ENCODE measurements at regions not wholly inside any gene's neighbourhood (a gene's known extent, or its start where the extent isn't known, plus 50 kb on each side); places are given as distances from the start of the nearest gene placed in this dataset.

GRCh38 chr3:67882981-67883380 is 228.6 kb upstream of the SUCLG2 start:
- no peak for DNase-seq (ENCODE audit: low read depth, low spot score)

DNA sequence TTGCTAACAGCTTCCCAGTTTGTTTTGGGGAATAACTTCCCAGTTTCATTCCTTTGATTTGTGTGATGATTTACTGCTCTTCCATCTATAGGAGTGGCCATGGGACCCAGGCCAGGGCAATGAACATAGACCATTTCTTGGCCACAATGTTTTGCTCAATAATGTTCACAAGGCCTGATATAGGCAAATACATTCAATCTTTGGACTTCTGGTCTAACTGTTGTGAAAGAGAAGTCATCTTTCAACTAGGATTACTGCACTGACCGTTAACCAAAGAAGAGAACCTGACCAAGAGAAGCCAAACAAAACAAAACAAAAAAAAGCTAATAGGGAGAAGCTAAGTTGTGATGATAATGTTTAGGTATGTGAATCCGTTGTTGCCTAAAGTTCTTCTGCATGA is 221.8 kb upstream of the SUCLG2 start:
- DNase-seq (ENCODE audit: low read depth, low spot score), result no peak

GRCh38 chr3:67875858-67876257 is 221.4 kb upstream of the SUCLG2 start:
- DNase-seq (ENCODE audit: low read depth, low spot score), result no peak

DNA sequence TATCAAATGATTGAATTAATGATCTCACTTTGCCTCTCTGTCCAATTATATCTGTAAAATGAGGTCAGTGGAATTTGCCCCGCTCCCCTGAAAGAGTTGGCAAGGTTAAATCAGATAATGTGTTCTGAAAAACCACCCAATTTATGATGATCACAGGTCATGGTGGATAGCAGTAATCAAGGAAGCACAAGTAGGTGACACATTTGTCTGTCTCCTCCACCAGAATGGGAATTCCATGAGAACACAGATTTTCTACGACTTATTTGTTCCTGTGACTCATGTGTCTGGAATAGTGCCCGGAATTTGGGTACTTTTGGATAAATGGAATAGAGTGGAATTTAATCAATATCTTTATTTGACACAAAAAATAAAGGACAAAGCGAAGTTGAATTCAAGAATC is 220.9 kb upstream of the SUCLG2 start:
- DNase-seq (ENCODE audit: low read depth, low spot score), result no peak

DNA sequence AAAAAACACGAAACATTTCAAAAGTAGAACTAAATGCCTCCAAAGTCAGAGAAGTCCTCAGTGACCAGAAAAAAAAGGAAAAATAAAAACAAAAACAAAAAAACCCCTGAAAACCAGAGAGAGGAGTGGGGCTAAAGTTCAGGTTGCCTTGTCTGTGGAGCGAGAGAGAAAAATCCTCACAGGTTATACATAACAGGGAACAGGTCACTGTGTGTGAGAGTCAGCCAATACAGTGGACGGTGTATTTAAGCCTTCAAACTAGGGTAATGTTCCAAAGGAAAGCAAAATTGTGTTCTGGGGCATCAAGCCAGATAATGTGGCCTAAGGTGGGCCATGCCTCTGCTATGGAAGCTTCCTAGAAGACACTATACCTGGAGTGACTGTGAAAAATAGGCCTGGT is 216.1 kb upstream of the SUCLG2 start:
- no peak for DNase-seq (ENCODE audit: low read depth, low spot score)

DNA sequence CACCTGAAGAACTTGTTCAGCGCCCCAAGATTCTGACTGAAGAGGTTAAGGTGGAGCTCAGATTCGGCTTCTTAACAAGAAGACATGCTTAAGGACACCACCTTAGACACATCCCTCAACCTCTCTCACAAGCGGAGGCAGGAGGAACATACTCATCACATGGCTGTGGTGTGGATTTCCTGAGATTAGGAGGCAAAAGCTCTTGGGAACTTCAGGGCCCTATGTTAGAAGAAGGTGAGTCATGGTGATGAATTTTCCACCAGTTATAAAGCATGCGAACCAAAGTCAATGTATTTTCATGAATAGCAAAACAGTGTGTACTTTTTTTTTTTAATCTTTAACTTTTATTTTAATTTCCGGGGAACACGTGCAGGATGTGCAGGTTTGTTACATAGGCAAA is 212.2 kb upstream of the SUCLG2 start:
- DNase-seq (ENCODE audit: low read depth, low spot score), result no peak

GRCh38 chr3:67864587-67865183 is 210.3 kb upstream of the SUCLG2 start:
- DNase-seq (ENCODE audit: low read depth, low spot score), result no peak

- no peak for DNase-seq (ENCODE audit: low read depth, low spot score)
Measured at GRCh38 chr3:67863869-67864268, 209.5 kb upstream of the SUCLG2 start.

DNA sequence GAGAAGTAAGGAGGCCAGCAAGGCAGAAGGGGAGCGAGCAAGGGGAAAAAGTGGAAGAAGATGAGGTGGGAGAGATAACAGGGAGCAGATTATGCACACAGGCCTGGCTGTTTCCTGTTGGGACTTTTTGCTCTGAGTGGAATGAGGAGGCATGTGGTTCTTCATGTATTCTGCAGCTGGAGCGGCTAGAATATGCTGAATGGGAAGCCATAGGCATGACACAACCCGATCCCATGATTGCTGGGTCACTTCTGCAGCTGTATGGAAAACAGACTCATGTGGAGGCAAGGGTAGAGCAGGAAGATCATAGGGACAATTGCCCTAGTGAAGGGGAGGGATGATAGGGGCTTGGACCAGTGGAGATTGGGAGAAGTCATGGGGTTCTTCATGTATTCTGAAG is 206.0 kb upstream of the SUCLG2 start:
- no peak for DNase-seq (ENCODE audit: low read depth, low spot score)

GRCh38 chr3:67858492-67858891 is 204.1 kb upstream of the SUCLG2 start:
- no peak for DNase-seq (ENCODE audit: low read depth, low spot score)

DNA sequence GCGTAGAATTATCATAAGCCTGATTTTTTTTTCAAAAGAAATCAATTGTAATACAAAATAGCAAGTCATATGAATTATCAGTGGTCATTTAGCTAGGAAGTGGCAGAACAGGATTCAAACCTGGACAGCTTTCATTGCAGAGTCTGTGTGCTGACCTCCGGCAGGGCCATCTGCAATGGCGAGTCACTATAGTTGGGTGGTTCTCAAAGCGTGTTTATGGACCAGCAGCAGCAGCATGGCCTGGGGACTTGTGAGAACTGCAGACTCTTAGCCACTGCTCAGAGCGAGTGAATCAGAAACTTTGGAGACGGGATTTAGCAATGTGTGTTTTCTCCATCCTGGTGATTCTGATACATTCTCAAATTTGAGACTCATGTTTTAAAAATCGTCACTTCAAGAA is 202.3 kb upstream of the SUCLG2 start:
- DNase-seq (ENCODE audit: low read depth, low spot score), result no peak

DNA sequence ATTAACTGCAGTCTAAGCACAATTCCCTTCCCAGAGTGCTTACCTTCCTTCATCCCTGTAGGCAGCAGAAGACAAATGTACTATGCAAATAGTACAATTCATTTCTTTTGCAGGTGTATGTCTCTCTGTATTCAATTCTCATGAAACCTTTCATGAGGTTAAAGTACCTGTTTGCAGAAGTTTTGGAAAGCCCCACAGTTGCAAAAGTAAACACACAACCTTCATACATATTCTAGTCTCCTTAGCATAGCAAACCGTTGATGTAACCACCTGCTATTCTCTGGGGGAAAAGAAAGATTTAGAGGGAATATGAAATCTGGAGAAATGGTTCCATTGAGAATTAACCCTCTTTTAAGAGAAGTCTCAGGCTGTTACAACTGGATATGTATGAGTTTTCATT is 200.3 kb upstream of the SUCLG2 start:
- DNase-seq (ENCODE audit: low read depth, low spot score), result no peak

DNA sequence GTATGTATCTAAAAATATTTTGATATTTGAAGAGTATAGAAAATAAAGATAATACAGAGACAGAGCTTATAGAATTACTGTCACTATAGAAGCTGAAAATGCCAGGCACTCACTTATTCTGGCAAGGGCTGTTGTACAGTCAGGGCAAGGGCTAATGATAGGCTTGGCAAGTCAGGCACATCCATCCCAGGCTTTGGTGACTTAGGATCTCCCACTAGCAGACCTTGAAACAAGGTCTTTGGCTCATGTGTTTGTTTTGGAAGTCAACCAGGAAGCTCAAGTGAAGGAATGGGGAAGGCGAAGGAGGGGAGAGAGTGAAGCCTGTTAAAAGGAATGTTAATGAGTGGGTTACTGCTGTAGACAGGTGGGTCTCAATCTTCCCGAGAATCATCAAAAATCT is 199.1 kb upstream of the SUCLG2 start:
- DNase-seq (ENCODE audit: low read depth, low spot score), result no peak

DNA sequence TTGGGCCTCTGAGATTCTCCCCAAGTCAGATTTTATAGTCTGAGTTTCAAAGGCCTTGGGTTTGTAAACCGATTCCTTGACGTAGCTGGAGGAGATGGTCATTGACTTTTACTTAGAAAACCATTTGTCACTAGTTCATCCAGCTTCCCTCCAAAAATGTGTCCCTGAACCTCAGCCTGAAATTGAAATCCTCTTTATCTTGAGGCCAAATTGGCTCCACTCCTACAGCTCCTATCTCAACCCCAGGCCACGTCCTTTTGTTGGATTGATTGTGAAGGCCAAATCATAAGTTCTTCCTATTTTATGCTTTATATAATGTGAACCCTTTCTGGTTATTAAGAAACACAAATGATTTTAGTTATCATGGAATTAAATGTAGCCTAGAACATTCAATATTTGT is 193.9 kb upstream of the SUCLG2 start:
- no peak for DNase-seq (ENCODE audit: low read depth, low spot score)

DNA sequence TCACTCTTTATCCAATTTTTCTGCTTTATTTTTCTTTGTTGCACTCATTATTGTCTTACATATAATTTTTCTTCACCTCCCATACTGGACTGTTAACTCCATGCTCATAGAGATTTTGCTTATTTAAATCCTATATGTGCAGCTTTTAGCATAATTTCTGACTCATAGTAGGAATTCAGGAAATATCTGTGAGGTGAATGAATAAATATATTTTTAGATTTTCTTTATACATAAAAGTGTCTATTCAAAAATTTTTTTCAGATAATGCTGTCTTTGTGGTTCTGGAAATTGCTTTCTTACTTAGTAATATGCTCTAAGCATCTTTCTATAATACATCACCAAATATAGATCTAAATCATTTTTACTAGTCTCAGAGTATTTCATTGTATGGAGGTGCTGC is 191.8 kb upstream of the SUCLG2 start:
- DNase-seq (ENCODE audit: low read depth, low spot score), result no peak

DNA sequence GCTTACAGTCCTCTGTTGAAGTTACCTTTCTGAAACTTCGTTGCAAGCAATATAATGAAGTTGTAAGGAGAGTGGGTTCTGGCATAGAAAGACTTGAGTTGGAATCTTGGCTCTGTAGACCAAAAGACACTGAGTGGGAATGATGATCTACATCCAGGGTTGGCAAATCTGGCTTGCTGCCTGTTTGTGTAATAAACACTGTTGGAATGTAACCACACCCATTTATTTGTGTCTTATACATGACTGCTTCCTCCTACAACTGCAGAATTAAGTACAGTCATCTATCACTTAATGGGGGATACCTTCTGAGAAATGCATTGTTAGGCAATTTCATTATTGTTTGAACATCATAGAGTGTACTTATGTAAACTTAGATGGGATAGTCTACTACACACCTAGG is 178.4 kb upstream of the SUCLG2 start:
- no peak for DNase-seq (ENCODE audit: low read depth, low spot score)

- no peak for DNase-seq (ENCODE audit: low read depth, low spot score)
Measured at GRCh38 chr3:67831262-67831661, 176.8 kb upstream of the SUCLG2 start.

- no peak for DNase-seq (ENCODE audit: low read depth, low spot score)
Measured at GRCh38 chr3:67828486-67829010, 174.1 kb upstream of the SUCLG2 start.

DNA sequence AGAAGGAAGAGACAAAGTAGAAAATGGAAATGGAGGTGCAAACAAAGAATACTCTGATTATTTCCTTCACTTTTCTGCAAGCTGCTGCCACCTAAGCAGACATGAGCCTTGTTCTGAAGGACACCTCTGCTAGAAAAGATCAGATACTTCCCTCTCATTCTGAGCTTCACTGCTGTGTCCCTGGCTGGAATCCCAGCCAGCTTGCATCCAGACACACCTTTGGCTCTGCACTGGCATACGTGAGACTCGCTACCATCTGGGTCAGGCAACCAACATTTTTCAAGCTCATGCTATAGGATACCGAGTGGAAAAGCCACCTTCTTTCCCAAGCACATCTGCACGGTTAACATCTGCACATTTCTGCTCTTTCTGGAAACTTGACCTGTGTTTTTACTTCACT is 166.7 kb upstream of the SUCLG2 start:
- no peak for DNase-seq (ENCODE audit: low read depth, low spot score)

DNA sequence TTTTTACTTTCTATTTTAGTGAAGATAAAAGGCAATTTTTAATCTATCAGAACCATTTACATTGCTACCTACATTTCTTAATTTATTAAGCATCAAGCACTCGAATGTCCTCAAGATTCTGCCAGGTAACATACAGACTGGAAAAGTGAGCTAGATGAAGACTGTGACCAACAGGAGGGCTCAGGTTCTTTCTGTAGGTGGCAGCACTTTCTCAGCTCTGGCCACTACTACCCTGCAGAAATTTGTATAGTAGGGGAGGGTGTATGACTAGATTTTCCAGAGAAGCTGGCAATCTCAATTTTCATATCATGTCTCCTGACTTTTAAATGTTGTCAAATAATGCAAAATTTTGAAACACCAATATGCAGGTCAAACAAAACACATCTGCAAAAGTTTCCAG is 165.0 kb upstream of the SUCLG2 start:
- DNase-seq (ENCODE audit: low read depth, low spot score), result no peak

GRCh38 chr3:67809370-67809935 is 155.0 kb upstream of the SUCLG2 start:
- DNase-seq (ENCODE audit: low read depth, low spot score), result no peak

DNA sequence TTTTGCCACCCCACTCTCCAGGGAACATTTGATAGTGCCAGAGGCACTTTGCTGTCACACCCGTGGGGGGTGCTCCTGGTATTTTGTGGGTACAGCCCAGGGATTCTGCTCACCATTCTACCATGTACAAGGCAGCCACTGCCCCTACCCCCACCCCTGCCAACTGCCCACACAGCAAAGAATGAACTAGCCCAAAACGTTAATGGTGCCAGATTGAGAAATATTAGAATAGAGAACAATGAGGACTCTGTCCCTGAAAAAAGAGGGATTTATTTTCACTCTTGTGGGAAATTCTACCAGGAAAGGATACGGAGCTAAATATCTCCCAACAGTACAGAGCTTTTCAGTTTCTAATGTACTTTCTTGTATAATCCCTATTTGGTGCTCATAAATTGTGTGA is 154.5 kb upstream of the SUCLG2 start:
- no peak for DNase-seq (ENCODE audit: low read depth, low spot score)

- DNase-seq (ENCODE audit: low read depth, low spot score), result no peak
Measured at GRCh38 chr3:67804578-67804977, 150.2 kb upstream of the SUCLG2 start.

GRCh38 chr3:67804089-67804488 is 149.7 kb upstream of the SUCLG2 start:
- DNase-seq (ENCODE audit: low read depth, low spot score), result no peak

All from pulmonary artery endothelial cell (primary cell).